GM21825 (cell line): ENCODE measurements at regions not wholly inside any gene's neighbourhood (a gene's known extent, or its start where the extent isn't known, plus 50 kb on each side); places are given as distances from the start of the nearest gene placed in this dataset.
"Not testable (repeated sequence)": the region's sequence is repeated elsewhere in the genome, so short reads cannot be mapped to it uniquely, and the experiment has no call there.

Source experiments
- ATAC-seq: cut with Tn5 transposase; IDR thresholded peaks from one replicate; pipeline ENCODE4 v1.9.1; 2021; ENCODE audit warnings: mild to moderate bottlenecking, moderate library complexity; ENCODE audit not compliant: unreplicated experiment

- no peak for ATAC-seq
These were observed 1606.8 kb downstream of the KHDRBS2 start for GRCh38 chr6:60679175-60679574.

- no peak for ATAC-seq
These were observed 1614.7 kb downstream of the KHDRBS2 start for GRCh38 chr6:60671369-60671768.

GRCh38 chr6:60670036-60670435 is 1616.0 kb downstream of the KHDRBS2 start:
- no peak for ATAC-seq

GRCh38 chr6:60668428-60668827 is 1617.6 kb downstream of the KHDRBS2 start:
- no peak for ATAC-seq

- not testable (repeated sequence) for ATAC-seq
These were observed 1622.8 kb downstream of the KHDRBS2 start for GRCh38 chr6:60663199-60663598.

- no peak for ATAC-seq
These were observed 1642.2 kb downstream of the KHDRBS2 start for GRCh38 chr6:60643870-60644269.

GRCh38 chr6:60639185-60639584 is 1646.8 kb downstream of the KHDRBS2 start:
- ATAC-seq, result not testable (repeated sequence)
